ENCODE measurements at regions not wholly inside any gene's neighbourhood (a gene's known extent, or its start where the extent isn't known, plus 50 kb on each side); places are given as distances from the start of the nearest gene placed in this dataset.

DNA sequence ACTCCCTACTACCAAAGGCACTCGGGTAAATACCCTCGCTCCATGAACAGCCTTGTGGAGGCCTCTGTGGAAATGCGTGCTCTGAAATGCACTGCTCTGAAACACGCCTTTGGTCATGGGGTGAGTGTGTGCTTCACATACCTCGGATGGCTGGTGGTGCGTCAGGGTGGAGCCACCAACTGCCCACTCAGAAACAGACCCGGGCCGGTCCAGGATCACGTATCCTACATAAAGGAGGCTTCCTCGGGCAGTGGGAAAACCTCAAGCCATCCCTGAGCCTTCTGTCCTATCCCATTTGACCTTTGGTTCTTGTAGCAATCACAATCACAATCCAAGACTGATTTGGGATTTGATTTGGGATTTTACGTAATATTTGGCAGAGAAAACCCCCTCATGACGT is 53.5 kb upstream of the ZNF516 start:
- no peak overlapping the region for H3K4me3 ChIP-seq (ENCODE audit: low read depth, low read length)
- no peak for DNase-seq (ENCODE audit: low read depth)
- TF ChIP-seq, protein P1, sequence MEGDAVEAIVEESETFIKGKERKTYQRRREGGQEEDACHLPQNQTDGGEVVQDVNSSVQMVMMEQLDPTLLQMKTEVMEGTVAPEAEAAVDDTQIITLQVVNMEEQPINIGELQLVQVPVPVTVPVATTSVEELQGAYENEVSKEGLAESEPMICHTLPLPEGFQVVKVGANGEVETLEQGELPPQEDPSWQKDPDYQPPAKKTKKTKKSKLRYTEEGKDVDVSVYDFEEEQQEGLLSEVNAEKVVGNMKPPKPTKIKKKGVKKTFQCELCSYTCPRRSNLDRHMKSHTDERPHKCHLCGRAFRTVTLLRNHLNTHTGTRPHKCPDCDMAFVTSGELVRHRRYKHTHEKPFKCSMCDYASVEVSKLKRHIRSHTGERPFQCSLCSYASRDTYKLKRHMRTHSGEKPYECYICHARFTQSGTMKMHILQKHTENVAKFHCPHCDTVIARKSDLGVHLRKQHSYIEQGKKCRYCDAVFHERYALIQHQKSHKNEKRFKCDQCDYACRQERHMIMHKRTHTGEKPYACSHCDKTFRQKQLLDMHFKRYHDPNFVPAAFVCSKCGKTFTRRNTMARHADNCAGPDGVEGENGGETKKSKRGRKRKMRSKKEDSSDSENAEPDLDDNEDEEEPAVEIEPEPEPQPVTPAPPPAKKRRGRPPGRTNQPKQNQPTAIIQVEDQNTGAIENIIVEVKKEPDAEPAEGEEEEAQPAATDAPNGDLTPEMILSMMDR (IDR thresholded peaks at IDR 0.05; ENCODE audit: control insufficient read depth, extremely low read depth, insufficient read depth): no peak

DNA sequence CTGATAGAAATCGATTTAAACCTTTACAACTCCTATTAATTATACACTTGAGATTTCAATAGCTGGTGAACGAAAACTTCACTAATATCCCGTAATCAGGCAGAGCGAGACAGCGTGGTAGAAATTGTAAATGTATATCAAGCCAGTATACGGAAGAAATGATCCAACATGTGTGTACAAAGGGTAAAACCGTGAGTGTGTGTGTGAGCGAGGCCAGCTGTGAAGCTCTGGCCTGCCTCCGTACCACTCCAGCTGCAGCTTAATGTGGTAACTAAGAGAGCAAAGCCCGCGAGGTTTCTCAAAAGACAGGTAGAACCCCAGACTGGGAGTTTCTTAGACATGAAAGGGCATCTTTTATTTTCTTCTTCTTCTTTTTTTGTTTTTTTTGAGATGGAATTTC is 52.3 kb upstream of the ZNF516 start:
- no peak overlapping the region for H3K4me3 ChIP-seq (ENCODE audit: low read depth, low read length)
- DNase-seq (ENCODE audit: low read depth): no peak
- TF ChIP-seq, protein P1 (IDR thresholded peaks at IDR 0.05; ENCODE audit: control insufficient read depth, extremely low read depth, insufficient read depth): no peak

DNA sequence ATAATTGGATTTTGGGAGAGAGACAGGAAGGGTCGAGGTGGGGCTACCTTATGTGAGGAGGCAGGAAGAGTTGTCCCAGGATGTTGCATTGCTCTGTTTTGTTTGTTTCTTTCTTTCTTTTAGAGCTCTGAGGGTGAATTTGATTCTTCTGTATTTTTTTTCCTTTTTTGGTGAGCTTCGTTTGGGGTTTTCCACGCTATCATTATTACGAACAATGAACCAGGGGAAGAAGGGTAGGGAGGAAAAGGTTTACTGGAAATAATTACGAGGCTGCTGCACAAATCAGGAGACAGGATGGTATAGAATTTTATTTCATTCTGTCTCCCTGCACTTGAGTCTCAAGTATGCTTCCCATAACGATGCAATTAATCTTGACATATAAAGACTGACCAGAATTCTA is 51.4 kb upstream of the ZNF516 start:
- no peak for DNase-seq (ENCODE audit: low read depth)
- no peak overlapping the region for H3K4me3 ChIP-seq (ENCODE audit: low read depth, low read length)
- TF ChIP-seq, protein P1 (IDR thresholded peaks at IDR 0.05; ENCODE audit: control insufficient read depth, extremely low read depth, insufficient read depth): no peak

DNA sequence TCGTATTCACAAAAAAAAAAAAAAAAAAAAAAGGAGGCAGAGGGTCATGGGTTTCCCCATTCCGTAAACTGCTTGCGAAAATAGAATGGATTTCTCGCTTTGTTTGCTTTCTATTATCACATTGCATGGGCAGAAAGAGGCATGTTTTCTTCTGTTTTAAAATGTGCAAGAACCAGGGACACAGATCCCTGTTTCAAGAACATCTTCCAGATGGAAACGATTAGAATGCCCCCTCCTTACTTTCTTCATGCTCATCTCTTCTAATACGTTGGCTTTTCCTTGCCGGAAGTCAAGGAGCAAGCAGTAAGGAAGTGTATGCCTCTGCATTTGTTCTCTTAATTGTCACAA is 51.0 kb upstream of the ZNF516 start:
- DNase-seq (ENCODE audit: low read depth): no peak
- TF ChIP-seq, protein P1 (IDR thresholded peaks at IDR 0.05; ENCODE audit: control insufficient read depth, extremely low read depth, insufficient read depth): no peak
- no peak overlapping the region for H3K4me3 ChIP-seq (ENCODE audit: low read depth, low read length)

DNA sequence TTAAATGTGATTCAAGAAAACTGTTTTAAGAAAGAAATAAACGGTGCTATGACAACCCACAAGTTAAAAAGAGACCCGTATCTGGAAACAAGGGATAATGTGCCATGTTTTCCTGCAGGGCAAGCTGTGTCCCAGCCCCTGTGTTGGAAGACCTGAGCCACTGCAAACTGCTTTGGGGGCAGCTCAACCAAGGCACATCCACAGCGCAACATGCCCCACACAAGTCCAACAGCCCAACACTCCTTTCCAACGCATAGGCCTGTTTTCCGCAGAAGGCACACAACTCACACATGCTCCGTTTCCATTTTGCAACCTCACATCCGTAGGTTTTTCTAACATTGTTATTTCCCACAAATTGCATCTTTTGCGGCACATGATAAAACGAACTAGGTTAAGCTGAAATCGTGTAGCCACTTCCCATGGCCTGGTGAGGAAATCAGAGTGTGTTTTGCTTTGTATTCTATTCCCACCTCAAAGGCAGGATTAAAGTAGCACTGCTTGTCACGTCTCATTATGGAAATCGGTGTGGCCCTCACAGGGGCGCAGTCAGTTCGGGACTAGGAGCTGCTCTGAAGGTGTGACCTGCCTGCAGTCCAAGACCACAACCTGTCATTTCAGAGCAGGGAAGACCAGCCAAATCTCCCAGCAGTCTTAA is 50.5 kb upstream of the ZNF516 start:
- no peak for DNase-seq (ENCODE audit: low read depth)
- H3K4me3 ChIP-seq (ENCODE audit: low read depth, low read length): no peak overlapping the region
- TF ChIP-seq, protein P1 (IDR thresholded peaks at IDR 0.05; ENCODE audit: control insufficient read depth, extremely low read depth, insufficient read depth): no peak

DNA sequence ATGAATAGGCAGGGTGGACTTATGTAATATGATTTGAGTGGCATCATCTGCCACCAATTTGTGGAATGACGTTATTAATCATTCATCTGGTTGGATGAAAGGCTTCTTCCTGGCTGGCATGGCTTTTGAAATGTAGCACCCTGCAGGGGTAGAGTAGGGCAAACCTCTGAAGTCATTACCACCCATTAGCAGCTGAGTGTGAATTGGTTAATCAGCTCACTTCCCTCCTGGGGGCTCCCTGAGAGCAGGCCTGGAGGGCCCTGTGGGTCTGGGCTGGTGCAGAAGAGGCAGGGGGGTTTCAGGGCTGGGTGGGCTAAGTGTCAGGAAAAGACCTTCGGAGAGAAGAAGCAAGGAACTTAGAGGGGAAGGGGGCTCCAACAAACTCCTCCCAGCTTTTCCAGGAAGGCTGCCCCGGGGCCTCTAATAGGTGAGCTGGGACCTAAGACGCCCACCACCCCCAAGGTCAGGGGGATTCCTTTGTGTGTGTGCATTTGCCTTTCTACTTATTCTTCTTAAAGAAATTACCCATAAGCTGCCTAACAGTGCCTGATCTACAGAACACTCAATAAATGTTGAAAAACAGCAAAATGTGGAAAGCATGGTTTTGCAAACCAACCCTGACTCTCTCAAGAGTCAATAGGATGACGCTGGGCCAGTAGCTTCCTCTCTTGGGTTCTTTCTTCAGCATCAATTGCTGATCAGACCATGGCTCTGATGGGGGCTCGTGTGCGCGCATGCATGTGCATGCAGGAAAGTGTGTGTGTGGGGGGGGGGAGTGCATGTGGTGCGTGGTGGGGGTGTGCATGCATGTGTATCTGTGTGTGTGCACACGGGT is 49.7 kb upstream of the ZNF516 start:
- H3K4me3 ChIP-seq (ENCODE audit: low read depth, low read length): no peak overlapping the region
- no peak for DNase-seq (ENCODE audit: low read depth)
- TF ChIP-seq, protein P1 (IDR thresholded peaks at IDR 0.05; ENCODE audit: control insufficient read depth, extremely low read depth, insufficient read depth): no peak

All from LNCaP clone FGC (cell line).